GM18868 (cell line): ENCODE measurements at regions not wholly inside any gene's neighbourhood (a gene's known extent, or its start where the extent isn't known, plus 50 kb on each side); places are given as distances from the start of the nearest gene placed in this dataset.
"Not testable (repeated sequence)": the region's sequence is repeated elsewhere in the genome, so short reads cannot be mapped to it uniquely, and the experiment has no call there.

Source experiments
- ATAC-seq: cut with Tn5 transposase; IDR thresholded peaks from one replicate; pipeline ENCODE4 v1.9.1; 2021; ENCODE audit warnings: mild to moderate bottlenecking, moderate library complexity; ENCODE audit not compliant: unreplicated experiment

- no peak for ATAC-seq
These were observed 423.7 kb upstream of the ZNF804A start for GRCh38 chr2:184174493-184175104.

GRCh38 chr2:184178229-184178628 is 420.1 kb upstream of the ZNF804A start:
- no peak for ATAC-seq

DNA sequence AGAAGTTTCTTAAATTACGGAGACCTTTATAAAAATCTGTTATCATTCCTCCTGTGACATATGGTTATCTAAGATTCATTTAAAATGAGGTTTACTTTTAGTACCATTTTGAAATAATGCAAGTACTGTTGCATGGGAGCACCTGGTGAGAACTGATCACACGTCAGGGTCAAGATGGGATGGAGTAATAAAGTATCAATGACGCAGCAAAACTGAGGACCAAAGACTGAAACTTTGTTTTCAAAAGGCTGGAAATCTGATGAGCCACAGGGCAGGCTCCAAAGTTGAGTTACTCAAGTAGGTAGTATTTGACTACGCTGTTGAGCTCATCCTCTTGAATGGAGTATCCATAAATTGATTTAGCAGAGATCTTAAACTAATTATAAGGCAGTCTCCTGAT is 411.9 kb upstream of the ZNF804A start:
- ATAC-seq, result no peak

DNA sequence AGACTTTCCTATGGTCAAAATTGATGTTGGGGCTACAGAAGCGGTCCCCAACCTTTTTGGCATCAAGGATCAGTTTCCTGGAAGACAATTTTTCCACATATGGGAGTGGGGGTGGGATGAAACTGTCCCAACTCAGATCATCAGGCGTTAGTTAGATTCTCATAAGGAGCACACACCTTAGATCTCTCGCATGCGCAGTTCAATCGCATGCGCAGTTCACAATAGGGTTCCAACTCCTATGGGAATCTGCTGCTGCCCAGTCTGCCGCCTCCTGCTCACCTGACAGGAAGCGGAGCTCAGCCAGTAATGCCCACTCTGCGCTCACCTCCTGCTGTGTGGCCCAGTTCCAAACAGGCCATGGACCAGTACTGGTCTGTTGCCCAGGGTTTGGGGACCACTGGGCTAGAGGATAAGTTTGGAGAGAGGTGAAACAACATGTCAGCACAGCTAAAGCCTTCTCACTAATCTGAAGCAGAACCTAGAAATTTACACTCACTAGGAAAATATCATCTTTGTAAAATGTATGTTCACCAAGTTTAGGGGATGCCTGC is 410.8 kb upstream of the ZNF804A start:
- ATAC-seq, result no peak

DNA sequence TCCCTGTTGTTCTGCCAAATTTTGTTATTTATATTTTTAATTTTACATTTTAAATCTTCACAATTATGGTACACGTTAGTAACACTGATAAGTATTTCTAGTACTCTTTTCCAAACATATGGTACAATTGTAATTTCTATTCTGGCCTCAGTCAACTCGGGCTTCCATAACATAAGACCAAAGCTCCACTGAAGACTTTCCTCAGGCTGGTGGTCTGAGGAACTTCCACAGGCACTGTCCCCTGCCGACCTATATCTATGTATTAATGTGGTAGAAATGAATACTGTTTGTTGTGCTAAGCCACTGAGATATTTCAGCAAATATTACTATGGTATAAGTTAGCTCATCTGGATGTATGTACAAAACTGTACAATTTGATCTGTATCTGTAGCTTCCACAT is 407.6 kb upstream of the ZNF804A start:
- no peak for ATAC-seq

DNA sequence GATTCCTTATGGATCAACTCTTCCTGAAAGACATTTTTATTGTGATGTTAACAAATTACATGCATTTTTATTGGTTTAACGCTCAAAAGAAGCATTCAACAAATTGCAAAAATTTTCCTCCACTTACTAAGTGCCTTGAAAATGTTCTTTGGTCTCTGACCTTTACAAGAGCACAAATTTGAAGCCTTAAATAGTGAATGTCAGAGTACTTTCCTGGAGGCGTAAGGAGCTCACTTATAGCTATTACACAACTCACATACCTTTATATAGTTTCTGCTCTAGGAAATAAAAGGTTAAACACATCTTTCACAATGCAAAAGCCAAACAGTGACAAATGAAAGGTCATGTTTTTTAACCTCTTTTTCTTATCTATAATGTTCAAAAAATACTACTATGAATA is 405.7 kb upstream of the ZNF804A start:
- no peak for ATAC-seq

- ATAC-seq, result no peak
These were observed 400.9 kb upstream of the ZNF804A start for GRCh38 chr2:184197413-184197812.

DNA sequence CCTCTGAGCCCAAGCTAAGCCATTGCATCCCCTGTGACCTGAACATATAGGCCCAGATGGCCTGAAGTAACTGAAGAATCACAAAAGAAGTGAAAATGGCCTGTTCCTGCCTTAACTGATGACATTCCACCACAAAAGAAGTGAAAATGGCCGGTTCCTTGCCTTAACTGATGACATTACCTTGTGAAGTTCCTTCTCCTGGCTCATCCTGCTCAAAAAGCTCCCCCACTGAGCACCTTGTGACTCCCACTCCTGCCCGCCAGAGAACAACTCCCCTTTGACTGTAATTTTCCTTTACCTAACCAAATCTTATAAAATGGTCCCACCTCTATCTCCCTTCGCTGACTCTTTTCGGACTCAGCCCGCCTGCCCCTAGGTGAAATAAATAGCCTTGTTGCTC is 399.5 kb upstream of the ZNF804A start:
- not testable (repeated sequence) for ATAC-seq

- no peak for ATAC-seq
These were observed 399.1 kb upstream of the ZNF804A start for GRCh38 chr2:184199274-184199673.

DNA sequence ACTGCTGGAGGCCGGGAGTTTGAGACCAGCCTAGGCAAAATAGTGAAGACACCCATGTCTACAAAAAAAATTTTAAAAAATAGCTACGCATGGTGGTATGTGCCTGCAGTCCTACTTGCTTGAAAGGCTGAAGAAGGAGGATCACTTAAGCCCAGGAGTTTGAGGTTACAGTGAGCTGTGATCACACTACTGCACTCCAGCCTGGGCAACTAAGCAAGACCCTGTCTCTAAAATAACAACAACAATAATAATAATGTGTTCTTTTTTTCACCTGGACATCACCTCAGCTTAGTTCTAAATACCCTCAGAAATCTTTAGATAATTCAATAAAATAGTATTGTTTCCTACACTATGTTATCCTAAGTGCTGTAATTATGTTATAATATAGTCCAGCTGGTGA is 397.1 kb upstream of the ZNF804A start:
- no peak for ATAC-seq

GRCh38 chr2:184203661-184204060 is 394.7 kb upstream of the ZNF804A start:
- no peak for ATAC-seq

DNA sequence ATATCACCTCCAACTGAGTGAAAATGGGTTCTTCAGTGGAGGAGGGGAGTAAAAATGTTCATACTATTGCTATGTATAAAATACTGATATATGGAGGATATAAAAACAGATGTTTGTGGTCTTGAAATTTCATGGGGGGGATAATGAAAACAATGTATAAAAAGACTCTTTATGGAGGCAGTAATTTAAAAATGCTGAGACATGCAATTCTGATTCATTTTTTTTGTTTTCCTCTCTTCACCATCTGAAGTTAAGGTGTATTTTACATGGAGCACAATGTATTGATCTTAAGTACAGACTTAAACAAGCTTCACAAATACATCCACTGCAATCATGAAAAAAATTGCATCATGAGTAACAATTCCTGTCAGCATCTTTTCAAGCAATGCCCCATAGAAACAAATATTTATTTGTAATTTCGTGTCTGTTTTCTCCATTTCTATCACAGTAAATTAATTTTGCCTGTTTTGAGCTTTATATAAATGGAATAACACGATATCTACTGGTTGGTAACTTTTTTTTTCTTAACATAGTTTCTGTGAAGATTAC is 393.2 kb upstream of the ZNF804A start:
- ATAC-seq, result no peak

DNA sequence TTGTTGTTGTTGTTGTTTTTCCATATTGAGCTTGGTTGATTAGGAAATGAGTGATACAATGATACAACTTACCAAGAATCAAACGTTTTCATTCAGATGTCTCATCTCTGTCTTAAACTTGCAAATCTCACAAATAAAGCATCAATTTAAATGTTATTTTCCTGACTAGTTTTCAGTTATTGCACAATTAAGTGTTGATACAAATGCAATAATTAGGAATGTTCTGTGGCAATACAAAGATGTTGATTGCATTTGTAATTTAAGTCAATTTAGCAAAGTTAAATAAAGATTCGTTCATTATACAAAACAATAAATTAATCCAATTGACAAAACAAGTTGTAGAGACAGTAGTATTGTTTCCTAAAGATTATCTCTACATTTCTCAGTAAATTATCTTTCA is 392.3 kb upstream of the ZNF804A start:
- no peak for ATAC-seq

GRCh38 chr2:184210329-184210728 is 388.0 kb upstream of the ZNF804A start:
- ATAC-seq, result no peak

DNA sequence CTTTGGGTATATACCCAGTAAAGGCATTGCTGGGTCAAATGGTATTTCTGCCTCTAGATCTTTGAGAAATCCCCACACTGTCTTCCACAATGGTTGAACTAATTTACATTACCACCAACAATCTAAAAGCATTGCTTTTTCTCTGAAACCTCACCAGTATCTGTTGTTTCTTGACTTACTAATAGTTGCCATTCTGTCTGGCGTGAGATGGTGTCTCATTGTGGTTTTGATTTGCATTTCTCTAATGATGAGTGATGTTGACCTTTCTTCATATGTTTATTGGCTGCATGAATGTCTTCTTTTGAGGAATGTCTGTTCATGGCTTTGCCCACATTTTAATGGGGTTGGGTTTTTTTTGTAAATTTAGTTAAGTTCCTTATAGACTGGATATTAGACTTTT is 382.6 kb upstream of the ZNF804A start:
- ATAC-seq, result no peak

DNA sequence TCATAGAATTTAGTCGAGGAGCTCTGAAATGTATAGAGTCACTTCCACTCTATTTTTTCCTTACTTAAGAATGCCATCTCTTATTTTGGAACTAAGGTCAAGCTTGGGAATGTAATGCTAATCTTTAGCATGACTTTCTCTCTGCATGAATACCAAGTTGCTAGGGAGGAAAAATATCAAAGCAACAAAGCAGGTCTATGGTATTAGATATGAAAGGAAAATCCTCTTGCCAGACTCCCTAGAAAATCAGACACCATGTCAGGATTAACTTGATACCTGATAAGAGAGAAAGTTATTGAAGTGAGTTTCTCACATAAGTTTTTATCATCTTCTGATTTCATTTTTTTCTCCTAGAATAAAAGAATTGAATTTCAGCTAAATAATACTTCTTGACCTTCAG is 341.7 kb upstream of the ZNF804A start:
- no peak for ATAC-seq

- no peak for ATAC-seq
These were observed 337.0 kb upstream of the ZNF804A start for GRCh38 chr2:184261331-184261730.

DNA sequence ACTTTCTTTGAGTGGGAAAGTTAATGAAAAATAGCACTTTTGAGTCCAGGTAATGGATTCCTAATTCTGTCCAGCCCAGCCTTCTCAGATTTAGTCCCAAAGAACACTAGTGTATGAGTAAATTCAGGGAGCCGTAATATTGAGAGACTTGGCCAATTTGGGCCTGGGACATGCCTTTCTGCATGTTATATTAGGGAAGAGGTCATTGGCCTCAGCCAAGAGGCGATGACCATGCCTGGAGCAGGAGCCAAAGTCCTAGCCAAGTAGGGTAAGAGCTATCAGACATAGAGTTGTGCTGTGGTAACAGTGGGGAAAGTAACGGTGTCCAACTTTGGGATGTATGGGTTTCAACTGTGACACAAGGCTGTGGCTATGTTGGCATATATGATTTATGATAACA is 336.5 kb upstream of the ZNF804A start:
- ATAC-seq, result no peak

GRCh38 chr2:184268900-184269477 is 329.3 kb upstream of the ZNF804A start:
- ATAC-seq, result no peak

GRCh38 chr2:184270660-184271059 is 327.7 kb upstream of the ZNF804A start:
- ATAC-seq, result no peak

DNA sequence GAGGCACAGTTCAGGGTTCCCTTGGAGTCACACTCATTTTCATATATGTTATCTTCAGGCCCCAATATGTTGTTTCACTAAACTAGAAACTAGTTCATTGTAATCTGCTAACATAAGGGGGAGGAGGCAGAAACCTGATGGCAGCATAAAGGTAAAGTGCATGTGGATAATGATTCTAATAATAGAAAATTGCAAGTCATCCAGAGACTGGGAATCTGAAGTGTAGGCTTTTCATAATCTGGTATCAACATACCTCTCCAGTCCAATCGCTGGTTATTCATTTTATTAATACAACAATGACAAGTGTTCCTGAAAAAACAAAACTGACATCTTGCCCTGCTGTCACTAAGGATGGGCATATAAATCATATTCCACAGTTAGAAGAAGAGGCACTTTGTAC is 326.3 kb upstream of the ZNF804A start:
- no peak for ATAC-seq

- ATAC-seq, result no peak
These were observed 303.5 kb upstream of the ZNF804A start for GRCh38 chr2:184294831-184295230.

DNA sequence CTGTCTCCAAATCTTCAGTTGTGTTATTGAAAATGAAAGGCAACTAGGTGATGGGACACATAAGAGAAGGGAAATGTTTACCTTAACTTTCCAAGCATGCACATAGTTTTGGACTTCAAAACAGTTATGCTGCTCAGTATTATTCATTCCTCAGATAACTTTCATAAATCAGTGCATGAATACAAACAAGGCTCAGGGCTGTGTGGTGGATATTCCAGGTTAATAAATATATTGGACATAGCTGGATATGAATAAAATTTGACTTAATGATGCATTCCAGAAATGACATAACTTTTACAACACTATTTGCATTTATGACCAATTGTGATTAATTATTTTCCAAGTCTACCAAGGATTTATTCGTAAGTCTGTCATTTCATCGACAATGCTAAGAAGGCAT is 301.2 kb upstream of the ZNF804A start:
- ATAC-seq, result no peak
